Stomach (tissue), 8 donors: ENCODE measurements at regions not wholly inside any gene's neighbourhood (a gene's known extent, or its start where the extent isn't known, plus 50 kb on each side); places are given as distances from the start of the nearest gene placed in this dataset.

Experiments
- DNase-seq, 2 donors: peaks; one replicate each; pipeline versions ENCODE4 v3.0.0 to v3.0.0-alpha.2; 2013 to 2019
- H3K27ac ChIP-seq, 5 donors: fragments of 200-600 bp in 4 of 5; sonication (generic) in 4 of 5; one replicate each; pipeline ENCODE4 v1.5.1; 2013 to 2019; ENCODE audit warnings: mild to moderate bottlenecking in 1 of 5, moderate library complexity in 1 of 5
- H3K27me3 ChIP-seq, 3 donors: fragments of 200-600 bp; sonication (generic); one replicate each; pipeline ENCODE4 v1.5.1; 2017 to 2019; ENCODE audit warnings: mixed run types in 1 of 3
- H3K36me3 ChIP-seq, 4 donors: fragments of 200-600 bp; sonication (generic); 1 replicate in 3 of 4; 2 replicates in 1 of 4; pipeline ENCODE4 v1.5.1; 2016 to 2019
- H3K4me1 ChIP-seq, 4 donors: fragments of 200-600 bp; sonication (generic); one replicate each; pipeline ENCODE4 v1.5.1; 2016 to 2019
- H3K4me3 ChIP-seq, 4 donors: fragments of 200-600 bp; sonication (generic) in 3 of 4; one replicate each; pipeline ENCODE4 v1.5.1; 2016 to 2019; ENCODE audit warnings: mild to moderate bottlenecking in 1 of 4
- H3K9me3 ChIP-seq, 4 donors: fragments of 200-600 bp; sonication (generic); one replicate each; pipeline ENCODE4 v1.5.1; 2016 to 2019
- EP300 ChIP-seq: sonication (generic); formaldehyde crosslinking; IDR thresholded peaks from one replicate; pipeline ENCODE4 v1.6.1; 2017; ENCODE audit warnings: antibody characterized with exemption
- POLR2A ChIP-seq, 4 donors: fragments of 450-650 bp; IDR thresholded peaks; one replicate each; pipeline ENCODE4 v1.6.1; 2016; ENCODE audit warnings: antibody characterized with exemption in 4 of 4, control low read depth in 2 of 4, mild to moderate bottlenecking in 1 of 4, moderate library complexity in 1 of 4
- POLR2AphosphoS5 ChIP-seq, 3 donors: sonication (generic); formaldehyde crosslinking; IDR thresholded peaks; one replicate each; pipeline ENCODE4 v1.6.1; 2016; ENCODE audit warnings: antibody characterized with exemption in 3 of 3
- WGBS, 5 donors: extraction: QIAGEN DNeasy Blood & Tissue Kit in 3 of 5; methylation state at CpG; one replicate each; pipeline versions ENCODE4 v1.1.5 to v1.1.7; 2013 to 2018; 5-methylcytosine and 5-hydroxymethylcytosine counted together
- intact Hi-C: fragments of 100-400 bp; cut with DNase I; formaldehyde crosslinking; loops from one replicate; pipeline ENCODE4 v1.15.1; 2023; ENCODE audit warnings: low total_unique reads
- TF ChIP-seq, protein P1 (sequence below), 7 experiments: fragments of 450-650 bp in 4 of 7; fragments of 200-600 bp in 3 of 7; sonication (generic) in 3 of 7; IDR thresholded peaks; one replicate each; pipeline ENCODE4 v1.5.1; 2016 to 2019; ENCODE audit warnings: antibody characterized with exemption in 7 of 7, control low read depth in 2 of 7, mild to moderate bottlenecking in 1 of 7
- donor health status: healthy with polysubstance abuse.
- donor health status: Bipolar disorder and iron deficiency.
- donor health status: healthy.

DNA sequence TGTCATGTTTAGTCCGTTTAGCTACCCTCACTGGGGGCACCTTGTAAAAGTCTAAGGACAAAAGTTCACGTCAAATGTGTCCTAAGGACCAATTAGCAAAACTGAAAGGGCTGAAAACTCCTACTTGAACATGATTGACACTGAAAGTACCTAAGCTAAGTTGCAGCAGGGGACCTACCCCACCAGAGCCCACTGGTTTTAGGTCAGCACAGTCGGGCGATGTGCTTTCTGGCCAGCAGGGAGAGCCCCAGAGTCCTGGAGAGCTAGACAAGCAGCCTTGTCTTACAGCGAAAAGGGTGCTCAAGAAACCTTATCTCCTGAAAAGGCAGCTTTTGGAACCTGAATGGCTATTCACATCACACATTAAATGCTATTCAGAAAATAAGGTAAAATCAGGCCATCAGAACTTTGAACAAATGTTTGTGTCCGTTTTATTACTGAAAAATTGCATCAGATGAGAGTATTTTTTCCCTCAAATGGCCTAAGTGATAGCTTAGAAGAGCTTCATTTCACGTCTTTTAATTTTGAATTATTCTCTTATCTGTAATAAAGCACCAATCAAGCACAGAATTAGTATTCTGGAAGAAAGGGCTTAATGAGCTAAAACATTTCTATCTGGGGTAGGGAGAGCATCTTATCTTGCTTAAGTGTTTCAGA is 52.2 kb upstream of the MKI67 start:
- H3K27ac ChIP-seq: no peak overlapping the region
- no peaks in the 10 kb centered on the region for H3K4me1 ChIP-seq
- peaks cover 0 to 10% (median 7%) of the 10 kb centered on the region in 3 donors for H3K27me3 ChIP-seq
- peaks cover 9 to 28% (median 21%) of the 10 kb centered on the region in 4 donors for H3K9me3 ChIP-seq
- H3K36me3 ChIP-seq: no peaks in the 10 kb centered on the region
- WGBS, 5 donors: 32 to 38% (median 35%) methylated on average over 7 of the region's 7 CpGs
- TF ChIP-seq, protein P1, sequence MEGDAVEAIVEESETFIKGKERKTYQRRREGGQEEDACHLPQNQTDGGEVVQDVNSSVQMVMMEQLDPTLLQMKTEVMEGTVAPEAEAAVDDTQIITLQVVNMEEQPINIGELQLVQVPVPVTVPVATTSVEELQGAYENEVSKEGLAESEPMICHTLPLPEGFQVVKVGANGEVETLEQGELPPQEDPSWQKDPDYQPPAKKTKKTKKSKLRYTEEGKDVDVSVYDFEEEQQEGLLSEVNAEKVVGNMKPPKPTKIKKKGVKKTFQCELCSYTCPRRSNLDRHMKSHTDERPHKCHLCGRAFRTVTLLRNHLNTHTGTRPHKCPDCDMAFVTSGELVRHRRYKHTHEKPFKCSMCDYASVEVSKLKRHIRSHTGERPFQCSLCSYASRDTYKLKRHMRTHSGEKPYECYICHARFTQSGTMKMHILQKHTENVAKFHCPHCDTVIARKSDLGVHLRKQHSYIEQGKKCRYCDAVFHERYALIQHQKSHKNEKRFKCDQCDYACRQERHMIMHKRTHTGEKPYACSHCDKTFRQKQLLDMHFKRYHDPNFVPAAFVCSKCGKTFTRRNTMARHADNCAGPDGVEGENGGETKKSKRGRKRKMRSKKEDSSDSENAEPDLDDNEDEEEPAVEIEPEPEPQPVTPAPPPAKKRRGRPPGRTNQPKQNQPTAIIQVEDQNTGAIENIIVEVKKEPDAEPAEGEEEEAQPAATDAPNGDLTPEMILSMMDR (IDR thresholded peaks at IDR 0.05): no peak
- TF ChIP-seq POLR2A (IDR thresholded peaks at IDR 0.05) (no peak), POLR2AphosphoS5 (IDR thresholded peaks at IDR 0.05) (no peak), EP300 (no peak)
- peak in 1 of 2 donors; percentile 63 for DNase-seq
- H3K4me3 ChIP-seq: no peak overlapping the region
- intact Hi-C loops: no loop called here

DNA sequence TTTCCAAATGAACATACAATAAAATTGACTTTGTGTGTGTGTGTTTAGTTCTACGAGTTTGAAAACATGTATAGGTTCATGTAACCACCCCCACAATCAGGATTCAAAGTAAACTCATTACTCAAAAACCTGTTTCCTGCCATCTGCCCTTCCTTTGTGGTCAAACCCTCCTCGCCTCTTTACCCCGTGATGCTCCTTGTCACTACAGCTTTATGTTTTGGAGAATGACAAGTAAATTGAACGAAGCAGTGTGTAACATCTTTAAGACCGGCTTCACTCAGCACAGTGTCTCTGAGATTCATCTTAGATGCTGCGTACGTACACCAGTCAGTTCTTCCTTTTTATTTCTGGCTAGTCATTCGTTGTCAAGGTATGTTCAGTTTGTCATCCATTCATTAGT is 54.6 kb upstream of the MKI67 start:
- Histone ChIP-seq H3K4me3 (no peak overlapping the region), H3K27ac (no peak overlapping the region), H3K4me1 (no peaks in the 10 kb centered on the region), H3K27me3 (peaks cover 0 to 10% (median 7%) of the 10 kb centered on the region in 3 donors), H3K36me3 (no peaks in the 10 kb centered on the region), H3K9me3 (peaks cover 0 to 14% (median 9%) of the 10 kb centered on the region in 4 donors)
- TF ChIP-seq, protein P1 (IDR thresholded peaks at IDR 0.05): no peak
- TF ChIP-seq POLR2AphosphoS5 (IDR thresholded peaks at IDR 0.05) (no peak), EP300 (no peak), POLR2A (IDR thresholded peaks at IDR 0.05) (no peak)
- intact Hi-C loops: no loop called here
- peak in 1 of 2 donors; percentile 60 for DNase-seq
- WGBS, 5 donors: 56 to 77% (median 63%) methylated on average over 8 of the region's 8 CpGs

DNA sequence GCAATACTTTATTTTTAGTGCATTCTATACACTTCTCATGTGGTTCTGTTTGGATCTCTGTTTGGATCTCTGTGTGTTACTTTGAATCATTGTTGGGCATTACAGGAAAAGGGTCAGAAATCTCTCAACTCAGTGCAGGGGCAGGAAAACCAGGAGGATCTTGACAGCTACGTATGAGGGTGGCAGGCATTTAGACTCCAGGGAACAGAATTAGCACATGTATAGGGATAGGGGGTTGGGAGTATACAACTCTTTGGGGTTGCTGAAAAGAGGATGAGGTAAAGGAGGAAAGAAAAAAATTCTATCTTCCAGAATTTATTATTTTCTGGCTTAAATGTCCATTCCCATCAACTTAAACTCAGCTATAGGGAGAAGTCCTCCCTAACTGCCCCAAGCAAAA is 59.4 kb upstream of the MKI67 start:
- no peak for DNase-seq
- Histone ChIP-seq H3K4me1 (peaks cover 0 to 4% (median 0%) of the 10 kb centered on the region in 4 donors), H3K36me3 (no peaks in the 10 kb centered on the region), H3K9me3 (peaks cover 0 to 12% (median 8%) of the 10 kb centered on the region in 4 donors), H3K4me3 (no peak overlapping the region), H3K27ac (no peak overlapping the region), H3K27me3 (peaks cover 0 to 11% (median 0%) of the 10 kb centered on the region in 3 donors)
- TF ChIP-seq, protein P1 (IDR thresholded peaks at IDR 0.05): no peak
- no peak for TF ChIP-seq POLR2AphosphoS5 (IDR thresholded peaks at IDR 0.05)
- no peak for TF ChIP-seq EP300
- TF ChIP-seq POLR2A (IDR thresholded peaks at IDR 0.05): no peak
- WGBS, 5 donors: 49 to 83% (median 62%) methylated on average over 1 of the region's 1 CpG
- intact Hi-C loops: no loop called here

DNA sequence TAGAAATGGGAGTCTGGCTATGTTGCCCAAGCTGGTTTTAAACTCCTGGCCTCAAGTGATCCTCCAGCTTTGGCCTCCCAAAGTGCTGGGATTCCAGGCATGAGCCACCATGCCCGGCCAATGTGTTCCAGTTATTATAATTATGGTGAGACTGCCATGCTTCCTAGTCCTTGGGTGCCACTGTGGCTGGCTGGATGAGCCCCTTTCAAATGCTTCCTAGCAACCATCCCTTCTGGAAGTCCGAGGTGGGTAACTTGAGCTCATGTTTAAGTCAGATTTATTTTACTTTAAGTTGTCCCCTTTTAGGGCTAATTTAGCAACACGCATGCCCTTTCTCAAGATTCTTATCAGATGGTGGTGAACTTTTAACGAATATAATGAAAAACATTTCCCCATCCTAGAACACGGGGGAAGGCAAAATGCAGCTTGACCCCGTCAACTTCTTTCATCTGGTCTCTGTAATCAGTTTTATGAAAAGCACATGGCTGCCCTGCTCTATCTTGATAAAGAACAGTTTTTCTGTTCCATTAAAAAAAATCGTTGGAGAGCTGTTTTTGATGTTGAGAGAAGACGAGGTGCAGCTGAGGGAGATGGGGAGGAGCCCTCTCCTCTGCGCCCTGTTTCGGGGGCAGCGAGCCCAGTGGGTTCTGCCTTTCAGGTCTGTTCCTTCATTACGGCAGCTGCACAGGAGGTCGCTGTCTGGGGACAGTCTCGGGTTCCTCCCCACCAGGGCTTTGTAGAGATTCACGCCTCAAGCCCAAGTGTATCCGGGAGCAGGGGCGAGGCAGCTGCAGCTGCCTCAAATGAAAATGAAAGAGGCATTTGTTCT is 61.0 kb upstream of the MKI67 start:
- no peak overlapping the region for H3K27ac ChIP-seq
- intact Hi-C loops: no loop called here
- peaks cover 0 to 12% (median 8%) of the 10 kb centered on the region in 4 donors for H3K9me3 ChIP-seq
- H3K27me3 ChIP-seq: peaks cover 0 to 18% (median 0%) of the 10 kb centered on the region in 3 donors
- no peaks in the 10 kb centered on the region for H3K36me3 ChIP-seq
- no peak for TF ChIP-seq POLR2AphosphoS5 (IDR thresholded peaks at IDR 0.05)
- TF ChIP-seq POLR2A (IDR thresholded peaks at IDR 0.05): no peak
- TF ChIP-seq, protein P1 (IDR thresholded peaks at IDR 0.05): no peak
- no peak overlapping the region for H3K4me3 ChIP-seq
- 42 to 61% (median 54%) methylated on average over 17 of the region's 17 CpGs for WGBS, 5 donors
- peaks cover 0 to 4% (median 0%) of the 10 kb centered on the region in 4 donors for H3K4me1 ChIP-seq
- peak in 1 of 2 donors; percentile 35 for DNase-seq
